ENCODE measurements at regions not wholly inside any gene's neighbourhood (a gene's known extent, or its start where the extent isn't known, plus 50 kb on each side); places are given as distances from the start of the nearest gene placed in this dataset.

- H3K4me3 Mint-ChIP-seq = no peak overlapping the region
- DNase-seq (ENCODE audit: extremely low spot score, unreplicated experiment) = no peak
- H3K27me3 Mint-ChIP-seq = no peaks in the 10 kb centered on the region
Measured at GRCh38 chr10:81065474-81065873, 527.8 kb downstream of the SH2D4B start.

GRCh38 chr10:81068460-81068859 lies 530.8 kb downstream of the SH2D4B start:
- no peak for TF ChIP-seq CTCF (conservative IDR thresholded peaks at IDR 0.05)
- H3K9me3 Mint-ChIP-seq = no peaks in the 10 kb centered on the region
- no peaks in the 10 kb centered on the region for H3K27me3 Mint-ChIP-seq
- H3K4me3 Mint-ChIP-seq = no peak overlapping the region
- H3K36me3 Mint-ChIP-seq = no peaks in the 10 kb centered on the region
- H3K27ac Mint-ChIP-seq = no peak overlapping the region
- DNase-seq (ENCODE audit: extremely low spot score, unreplicated experiment) = no peak
- no peaks in the 10 kb centered on the region for H3K4me1 Mint-ChIP-seq (ENCODE audit: unreplicated experiment)

More at GRCh38 chr10:81065474-81065873, 527.8 kb downstream of the SH2D4B start:
- H3K27ac Mint-ChIP-seq = no peak overlapping the region
- H3K36me3 Mint-ChIP-seq = no peaks in the 10 kb centered on the region
- no peaks in the 10 kb centered on the region for H3K9me3 Mint-ChIP-seq
- no peak for TF ChIP-seq CTCF (conservative IDR thresholded peaks at IDR 0.05)
- H3K4me1 Mint-ChIP-seq (ENCODE audit: unreplicated experiment) = no peaks in the 10 kb centered on the region

DNA sequence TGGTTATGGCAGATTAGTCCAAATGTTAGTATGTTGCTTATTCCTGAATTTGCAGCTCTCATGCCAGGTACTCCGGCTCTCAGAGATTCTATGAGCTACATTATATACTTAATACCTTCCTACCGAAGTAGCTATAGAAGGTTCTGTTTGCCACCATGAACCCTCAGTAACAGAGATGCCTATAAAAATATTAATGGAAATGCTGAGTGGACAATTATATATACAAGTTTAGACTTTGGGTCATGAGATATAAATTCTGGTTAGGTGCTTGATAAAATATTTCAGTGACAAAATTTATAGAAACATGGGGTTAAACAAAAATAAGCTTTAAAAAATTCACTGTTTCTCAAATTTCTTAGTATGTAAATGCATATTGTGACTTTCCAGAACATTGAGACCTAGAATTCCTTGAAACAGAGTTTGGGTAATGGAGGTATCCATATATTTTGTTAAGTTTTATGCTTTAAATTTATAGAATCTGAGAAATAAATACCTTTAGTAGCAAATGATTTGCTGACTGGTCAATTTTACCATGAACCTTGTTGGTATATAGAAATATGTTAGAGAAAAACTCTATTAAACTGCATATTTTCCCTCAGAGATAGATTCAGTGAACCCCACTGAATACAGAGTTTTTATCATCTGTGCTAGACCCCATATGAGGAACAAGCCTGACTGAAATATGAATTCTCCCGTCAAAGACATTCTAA lies 533.5 kb downstream of the SH2D4B start:
- Mint-ChIP-seq H3K36me3 (no peaks in the 10 kb centered on the region), H3K27me3 (no peaks in the 10 kb centered on the region), H3K27ac (no peak overlapping the region), H3K4me3 (no peak overlapping the region), H3K4me1 (ENCODE audit: unreplicated experiment) (no peaks in the 10 kb centered on the region), H3K9me3 (no peaks in the 10 kb centered on the region)
- DNase-seq (ENCODE audit: extremely low spot score, unreplicated experiment) = no peak
- no peak for TF ChIP-seq CTCF (conservative IDR thresholded peaks at IDR 0.05)

DNA sequence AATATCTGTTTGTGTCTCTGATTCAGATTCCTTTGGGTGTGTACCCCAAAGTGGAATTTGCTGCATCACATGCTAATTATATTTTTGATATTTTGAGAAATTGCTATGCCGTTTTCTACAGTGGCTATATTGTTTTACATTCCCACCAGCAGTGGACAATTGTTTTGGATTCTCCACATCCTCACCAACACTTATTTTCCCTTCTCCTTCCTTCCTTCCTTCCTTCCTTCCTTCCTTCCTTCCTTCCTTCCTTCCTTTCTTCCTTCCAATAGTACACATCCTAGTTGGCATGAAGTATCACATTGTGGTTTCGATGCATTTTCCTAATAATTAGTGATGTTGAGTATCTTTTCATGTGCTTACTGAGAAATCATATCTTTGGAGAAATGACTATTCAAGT lies 535.5 kb downstream of the SH2D4B start:
- no peak overlapping the region for H3K4me3 Mint-ChIP-seq
- no peak overlapping the region for H3K27ac Mint-ChIP-seq
- no peak for DNase-seq (ENCODE audit: extremely low spot score, unreplicated experiment)
- no peak for TF ChIP-seq CTCF (conservative IDR thresholded peaks at IDR 0.05)
- no peaks in the 10 kb centered on the region for H3K9me3 Mint-ChIP-seq
- no peaks in the 10 kb centered on the region for H3K27me3 Mint-ChIP-seq
- no peaks in the 10 kb centered on the region for H3K36me3 Mint-ChIP-seq
- H3K4me1 Mint-ChIP-seq (ENCODE audit: unreplicated experiment) = no peaks in the 10 kb centered on the region

- DNase-seq (ENCODE audit: extremely low spot score, unreplicated experiment) = no peak
- Mint-ChIP-seq H3K27me3 (no peaks in the 10 kb centered on the region), H3K36me3 (no peaks in the 10 kb centered on the region), H3K9me3 (peaks cover 4% of the 10 kb centered on the region), H3K27ac (no peak overlapping the region), H3K4me3 (no peak overlapping the region), H3K4me1 (ENCODE audit: unreplicated experiment) (no peaks in the 10 kb centered on the region)
- TF ChIP-seq CTCF (conservative IDR thresholded peaks at IDR 0.05) = peak; percentile 55
Measured at GRCh38 chr10:81081887-81082620, 544.4 kb downstream of the SH2D4B start.

Measured in type B pancreatic cell (in vitro differentiated cells).